HCT116 (cell line): ENCODE measurements at regions not wholly inside any gene's neighbourhood (a gene's known extent, or its start where the extent isn't known, plus 50 kb on each side); places are given as distances from the start of the nearest gene placed in this dataset.
"Not testable (repeated sequence)": the region's sequence is repeated elsewhere in the genome, so short reads cannot be mapped to it uniquely, and the experiment has no call there.

ENCODE experiments used
- ATAC-seq: fragments of 200-7000 bp; cut with Tn5 transposase; 2 replicates; pipeline ENCODE4 v1.9.1; 2020; ENCODE audit warnings: mild to moderate bottlenecking, moderate library complexity
- BruUV-seq: library from RNA; stranded (reverse); fragments of 400-500 nt; replicated peaks from 2 replicates; lab custom pipeline; 2021; lab: Mats Ljungman, UMichigan
- CTCF ChIA-PET: fragments of 300-600 bp; sonication (Branson Sonifier 250); formaldehyde crosslinking; loops from one replicate; lab custom pipeline; 2021; ENCODE audit warnings: antibody characterized with exemption; lab: Charles Lee
- POLR2A ChIA-PET: fragments of 300-600, 350-600 bp; sonication (Branson Sonifier 250); formaldehyde crosslinking; loops from one replicate; lab custom pipeline; 2021; ENCODE audit warnings: antibody characterized with exemption; lab: Charles Lee
- RAD21 ChIA-PET, 2 experiments: fragments of 300-600 bp; sonication (Branson Sonifier 250); formaldehyde crosslinking; loops; one replicate each; lab custom pipeline; 2023; ENCODE audit warnings: low total read pairs in 2 of 2; ENCODE audit not compliant: uncharacterized antibody in 2 of 2, unreplicated experiment in 2 of 2, low non-redundant PET in 1 of 2; lab: Charles Lee
- DNase-seq: peaks from one replicate; pipeline ENCODE4 v3.0.0-alpha.2; 2010; ENCODE audit warnings: low read depth, low spot score
- H2AFZ ChIP-seq: fragments of 200-600 bp; shearing (Covaris generic), sonication (generic); 2 replicates; pipeline ENCODE4 v1.6.1; 2017; ENCODE audit warnings: low read depth, mixed run types, mixed read lengths, antibody characterized with exemption, low read length; ENCODE audit not compliant: poor library complexity, severe bottlenecking
- H3K27ac ChIP-seq: 2 replicates; pipeline ENCODE4 v1.5.1; 2012; ENCODE audit warnings: low read depth, low read length
- H3K27me3 ChIP-seq: fragments of 200-600 bp; sonication (generic); 2 replicates; pipeline ENCODE4 v1.6.1; 2016; ENCODE audit warnings: mixed run types, low read length, mixed read lengths; ENCODE audit not compliant: insufficient read depth
- H3K36me3 ChIP-seq, 2 experiments: fragments of 200-500 bp in 1 of 2; fragments of 200-600 bp in 1 of 2; sonication (Bioruptor generic) in 1 of 2; sonication (generic) in 1 of 2; 2 replicates each; pipeline versions ENCODE4 v1.5.1 to v1.6.1; 2014 to 2016; ENCODE audit warnings: low read length in 2 of 2, inconsistent platforms in 1 of 2, mixed read lengths in 1 of 2, mixed run types in 1 of 2; ENCODE audit not compliant: insufficient read depth in 2 of 2, control insufficient read depth in 1 of 2
- H3K4me1 ChIP-seq, 2 experiments: fragments of 200-600 bp in 1 of 2; sonication (generic) in 1 of 2; 2 replicates each; pipeline versions ENCODE4 v1.5.1 to v1.6.1; 2012 to 2017; ENCODE audit warnings: low read length in 2 of 2, inconsistent platforms in 1 of 2, mild to moderate bottlenecking in 1 of 2, mixed read lengths in 1 of 2, mixed run types in 1 of 2, moderate library complexity in 1 of 2; ENCODE audit not compliant: insufficient read depth in 2 of 2, control insufficient read depth in 1 of 2
- H3K4me2 ChIP-seq: fragments of 200-600 bp; sonication (generic); 2 replicates; pipeline ENCODE4 v1.6.1; 2017; ENCODE audit warnings: mixed run types, low read length, mixed read lengths
- H3K4me3 ChIP-seq, 2 experiments: fragments of 200-600 bp in 1 of 2; sonication (generic) in 1 of 2; replicated peaks in 1 of 2; 2 replicates each; pipeline ENCODE4 v1.5.1; 2011 to 2016; ENCODE audit warnings: low read length in 2 of 2, control low read depth in 1 of 2, low read depth in 1 of 2, mild to moderate bottlenecking in 1 of 2, mixed read lengths in 1 of 2, mixed run types in 1 of 2
- H3K79me2 ChIP-seq: fragments of 200-600 bp; sonication (generic); 2 replicates; pipeline ENCODE4 v1.6.1; 2017; ENCODE audit warnings: mild to moderate bottlenecking, mixed run types, low read length, moderate library complexity, mixed read lengths; ENCODE audit not compliant: insufficient read depth
- H3K9ac ChIP-seq: fragments of 200-600 bp; sonication (generic); 2 replicates; pipeline ENCODE4 v1.6.1; 2016; ENCODE audit warnings: low read length, mixed read lengths
- H3K9me2 ChIP-seq: fragments of 200-600 bp; sonication (generic), shearing (Covaris generic); 2 replicates; pipeline ENCODE4 v1.6.1; 2017; ENCODE audit warnings: mixed run types, mild to moderate bottlenecking, moderate library complexity; ENCODE audit not compliant: insufficient read depth
- H3K9me3 ChIP-seq, 2 experiments: fragments of 200-500 bp in 1 of 2; fragments of 200-600 bp in 1 of 2; sonication (Bioruptor generic) in 1 of 2; sonication (generic) in 1 of 2; 2 replicates each; pipeline ENCODE4 v1.6.1; 2014 to 2017; ENCODE audit warnings: low read length in 2 of 2, mixed read lengths in 2 of 2, inconsistent platforms in 1 of 2, low read depth in 1 of 2, mild to moderate bottlenecking in 1 of 2, mixed run types in 1 of 2, moderate library complexity in 1 of 2; ENCODE audit not compliant: control insufficient read depth in 1 of 2, insufficient read depth in 1 of 2
- H4K20me1 ChIP-seq: fragments of 200-600 bp; sonication (generic), shearing (Covaris generic); 2 replicates; pipeline ENCODE4 v1.6.1; 2017; ENCODE audit warnings: mixed run types, mild to moderate bottlenecking, moderate library complexity; ENCODE audit not compliant: insufficient read depth
- CBX3 ChIP-seq: IDR thresholded peaks from 2 replicates; pipeline ENCODE4 v1.6.1; 2012; ENCODE audit warnings: low read depth
- CEBPB ChIP-seq: IDR thresholded peaks from 2 replicates; pipeline ENCODE4 v1.6.1; 2012; ENCODE audit warnings: low read depth
- JUND ChIP-seq: IDR thresholded peaks from 2 replicates; pipeline ENCODE4 v1.6.1; 2012
- MAX ChIP-seq: IDR thresholded peaks from 2 replicates; pipeline ENCODE4 v1.6.1; 2012
- POLR2A ChIP-seq: IDR thresholded peaks from 2 replicates; pipeline ENCODE4 v1.7.0; 2011; ENCODE audit warnings: borderline replicate concordance; ENCODE audit not compliant: insufficient read depth, insufficient read length; ENCODE audit errors: extremely low read depth
- SIN3A ChIP-seq: IDR thresholded peaks from 2 replicates; pipeline ENCODE4 v1.6.1; 2012; ENCODE audit warnings: low read depth
- SRF ChIP-seq: IDR thresholded peaks from 2 replicates; pipeline ENCODE4 v1.6.1; 2012; ENCODE audit warnings: low read depth
- TCF7L2 ChIP-seq: IDR thresholded peaks from 2 replicates; pipeline ENCODE4 v1.7.0; 2011; ENCODE audit warnings: borderline replicate concordance, inconsistent platforms; ENCODE audit not compliant: insufficient read depth, insufficient read length; ENCODE audit errors: extremely low read depth
- YY1 ChIP-seq: IDR thresholded peaks from 2 replicates; pipeline ENCODE4 v1.6.1; 2011; ENCODE audit warnings: low read length, low read depth, moderate library complexity, mild to moderate bottlenecking; ENCODE audit not compliant: insufficient replicate concordance; ENCODE audit errors: extremely low read depth
- ZFX ChIP-seq: fragments of 450-650 bp; IDR thresholded peaks from 2 replicates; pipeline ENCODE4 v1.6.1; 2017
- intact Hi-C: fragments of 100-400 bp; cut with micrococcal nuclease; formaldehyde crosslinking; loops from 2 replicates; pipeline ENCODE4 v1.10.0; 2022

- TF ChIP-seq CEBPB: no peak
- no peak for TF ChIP-seq SIN3A
- TF ChIP-seq TCF7L2: no peak
- TF ChIP-seq SRF: no peak
- TF ChIP-seq JUND: no peak
Observed at GRCh38 chr2:84223191-84223590, 235.9 kb downstream of the SUCLG1 start (continued).

DNA sequence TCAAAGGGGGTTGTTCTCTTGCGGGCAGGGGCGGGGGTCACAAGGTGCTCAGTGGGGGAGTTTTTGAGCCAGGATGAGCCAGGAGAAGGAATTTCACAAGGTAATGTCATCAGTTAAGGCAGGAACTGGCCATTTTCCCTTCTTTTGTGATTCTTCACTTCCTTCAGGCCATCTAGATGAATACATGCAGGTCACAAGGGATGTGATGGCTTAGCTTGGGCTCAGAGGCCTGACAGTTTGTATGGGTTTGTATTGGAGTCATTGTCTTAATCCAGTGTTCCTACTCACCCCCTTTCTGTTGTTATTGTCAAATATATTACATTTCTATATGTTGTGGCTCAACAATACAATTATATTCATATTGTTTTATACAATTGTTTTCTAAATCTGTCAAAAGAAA lies 238.0 kb downstream of the SUCLG1 start:
- H3K27ac ChIP-seq, H4K20me1 ChIP-seq, BruUV-seq, H3K4me2 ChIP-seq, POLR2A ChIA-PET, H3K4me1 ChIP-seq, H3K79me2 ChIP-seq, H3K9ac ChIP-seq, H3K36me3 ChIP-seq, H2AFZ ChIP-seq, H3K9me3 ChIP-seq, H3K27me3 ChIP-seq, H3K4me3 ChIP-seq, ATAC-seq, intact Hi-C loops, RAD21 ChIA-PET, H3K9me2 ChIP-seq, DNase-seq: not testable (repeated sequence)
- CTCF ChIA-PET: interaction anchor here (1.8 kb wide), 1 partner anchor 94 kb away, joined by 4 read pairs; no protein-coding TSS in a partner anchor

DNA sequence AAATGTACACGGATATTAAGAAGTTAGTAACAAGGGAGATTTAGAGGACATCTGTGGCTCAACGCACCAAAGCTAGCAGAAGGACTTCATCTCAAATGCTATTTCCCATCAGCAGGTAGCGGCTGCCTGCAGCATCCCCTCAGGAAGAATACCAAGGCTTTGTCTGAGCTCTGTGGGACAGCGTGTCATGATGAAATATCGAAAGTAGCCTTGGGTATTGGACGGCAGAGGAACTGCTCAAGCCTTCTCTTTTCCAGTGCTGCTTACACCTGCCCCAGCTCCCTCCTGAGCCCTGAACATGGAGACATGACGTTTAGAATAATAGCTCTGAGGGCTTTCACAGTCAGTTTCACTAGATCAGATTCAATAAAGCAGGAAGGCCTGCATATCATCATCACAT lies 241.6 kb downstream of the SUCLG1 start:
- Histone ChIP-seq H3K27me3 (no peaks in the 10 kb centered on the region), H3K4me1 (no peaks in the 10 kb centered on the region), H3K4me3 (no peak overlapping the region), H3K79me2 (no peaks in the 10 kb centered on the region), H3K27ac (no peak overlapping the region), H3K9me3 (no peaks in the 10 kb centered on the region), H2AFZ (no peak overlapping the region), H3K4me2 (no peak overlapping the region), H3K9me2 (no peaks in the 10 kb centered on the region), H4K20me1 (no peaks in the 10 kb centered on the region), H3K36me3 (no peaks in the 10 kb centered on the region), H3K9ac (no peak overlapping the region)
- no peak for ATAC-seq
- ChIA-PET POLR2A (interaction anchor here (0.7 kb wide), 1 partner anchor 1342 kb away, joined by 3 read pairs; no protein-coding TSS in a partner anchor), RAD21 (interaction anchor here in 1 of 2 experiments (0.7 kb wide), 1 partner anchor 86 kb away, joined by 3 read pairs; no protein-coding TSS in a partner anchor), CTCF (no interaction called here)
- BruUV-seq: no TSS peak
- no peak for TF ChIP-seq POLR2A
- no peak for TF ChIP-seq MAX
- no peak for TF ChIP-seq CBX3
- TF ChIP-seq ZFX: no peak
- no peak for TF ChIP-seq YY1
- no peak for TF ChIP-seq JUND
- DNase-seq: no peak
- intact Hi-C loops: no loop called here
